ENCODE measurements at regions not wholly inside any gene's neighbourhood (a gene's known extent, or its start where the extent isn't known, plus 50 kb on each side); places are given as distances from the start of the nearest gene placed in this dataset.

- TF ChIP-seq CTCF (IDR thresholded peaks at IDR 0.05; ENCODE audit: extremely low read depth, low read depth, low read length), result no peak
- DNase-seq (ENCODE audit: insufficient read length, low spot score, missing footprints), result no peak
- H3K27ac ChIP-seq (ENCODE audit: low read depth, low read length), result no peak overlapping the region
Observed at GRCh38 chr1:194069168-194069830, 882.9 kb upstream of the B3GALT2 start.

GRCh38 chr1:194068446-194069167 lies 882.2 kb upstream of the B3GALT2 start:
- Histone ChIP-seq H3K79me2 (ENCODE audit: insufficient read depth, low read length) (no peaks in the 10 kb centered on the region), H3K9me3 (ENCODE audit: low read depth, low read length) (no peaks in the 10 kb centered on the region), H3K4me2 (ENCODE audit: insufficient read depth, low read length) (no peak overlapping the region), H3K4me3 (ENCODE audit: insufficient read depth, low read length) (no peak overlapping the region), H3K27ac (ENCODE audit: low read depth, low read length) (no peak overlapping the region), H4K20me1 (ENCODE audit: insufficient read depth, low read length) (no peaks in the 10 kb centered on the region), H3K36me3 (ENCODE audit: insufficient read depth, low read length) (no peaks in the 10 kb centered on the region), H3K27me3 (ENCODE audit: insufficient read depth, low read length) (no peaks in the 10 kb centered on the region), H2AFZ (ENCODE audit: low read length) (no peak overlapping the region), H3K4me1 (ENCODE audit: insufficient read depth, low read length) (no peaks in the 10 kb centered on the region)
- TF ChIP-seq CTCF (IDR thresholded peaks at IDR 0.05; ENCODE audit: extremely low read depth, low read depth, low read length), result no peak
- DNase-seq (ENCODE audit: insufficient read length, low spot score, missing footprints), result no peak

More at GRCh38 chr1:194069168-194069830, 882.9 kb upstream of the B3GALT2 start:
- H2AFZ ChIP-seq (ENCODE audit: low read length), result no peak overlapping the region
- H3K9me3 ChIP-seq (ENCODE audit: low read depth, low read length), result no peaks in the 10 kb centered on the region
- no peaks in the 10 kb centered on the region for H3K27me3 ChIP-seq (ENCODE audit: insufficient read depth, low read length)
- H3K4me2 ChIP-seq (ENCODE audit: insufficient read depth, low read length), result no peak overlapping the region
- no peaks in the 10 kb centered on the region for H4K20me1 ChIP-seq (ENCODE audit: insufficient read depth, low read length)
- H3K4me1 ChIP-seq (ENCODE audit: insufficient read depth, low read length), result no peaks in the 10 kb centered on the region
- H3K36me3 ChIP-seq (ENCODE audit: insufficient read depth, low read length), result no peaks in the 10 kb centered on the region
- H3K79me2 ChIP-seq (ENCODE audit: insufficient read depth, low read length), result no peaks in the 10 kb centered on the region
- no peak overlapping the region for H3K4me3 ChIP-seq (ENCODE audit: insufficient read depth, low read length)

- DNase-seq (ENCODE audit: insufficient read length, low spot score, missing footprints), result no peak
Observed at GRCh38 chr1:194067772-194068171, 881.4 kb upstream of the B3GALT2 start.

More at GRCh38 chr1:194067772-194068171, 881.4 kb upstream of the B3GALT2 start:
- Histone ChIP-seq H3K9me3 (ENCODE audit: low read depth, low read length) (no peaks in the 10 kb centered on the region), H4K20me1 (ENCODE audit: insufficient read depth, low read length) (no peaks in the 10 kb centered on the region), H3K4me1 (ENCODE audit: insufficient read depth, low read length) (no peaks in the 10 kb centered on the region), H2AFZ (ENCODE audit: low read length) (no peak overlapping the region), H3K36me3 (ENCODE audit: insufficient read depth, low read length) (no peaks in the 10 kb centered on the region), H3K27ac (ENCODE audit: low read depth, low read length) (no peak overlapping the region), H3K4me3 (ENCODE audit: insufficient read depth, low read length) (no peak overlapping the region), H3K79me2 (ENCODE audit: insufficient read depth, low read length) (no peaks in the 10 kb centered on the region), H3K4me2 (ENCODE audit: insufficient read depth, low read length) (no peak overlapping the region), H3K27me3 (ENCODE audit: insufficient read depth, low read length) (no peaks in the 10 kb centered on the region)
- TF ChIP-seq CTCF (IDR thresholded peaks at IDR 0.05; ENCODE audit: extremely low read depth, low read depth, low read length), result no peak

All from osteoblast (primary cell).